NCI-H1436 (cell line): ENCODE measurements at regions not wholly inside any gene's neighbourhood (a gene's known extent, or its start where the extent isn't known, plus 50 kb on each side); places are given as distances from the start of the nearest gene placed in this dataset.

Experiments
- DNase-seq: peaks from one replicate; lab custom pipeline; 2025; lab: John Stamatoyannopoulos, UW

GRCh38 chr3:106175276-106175675 is 306.5 kb upstream of the CBLB start:
- DNase-seq = no peak

GRCh38 chr3:106176734-106177133 is 307.9 kb upstream of the CBLB start:
- DNase-seq = no peak

GRCh38 chr3:106182950-106183511 is 314.2 kb upstream of the CBLB start:
- DNase-seq = no peak

GRCh38 chr3:106183762-106184391 is 315.1 kb upstream of the CBLB start:
- peak; percentile 43 for DNase-seq

- DNase-seq = no peak
Observed at GRCh38 chr3:106184540-106185457, 316.0 kb upstream of the CBLB start.

GRCh38 chr3:106185949-106186348 is 317.1 kb upstream of the CBLB start:
- no peak for DNase-seq

GRCh38 chr3:106190296-106190695 is 321.5 kb upstream of the CBLB start:
- no peak for DNase-seq

GRCh38 chr3:106191211-106191610 is 322.4 kb upstream of the CBLB start:
- DNase-seq = no peak

GRCh38 chr3:106191913-106192312 is 323.1 kb upstream of the CBLB start:
- no peak for DNase-seq

- no peak for DNase-seq
Observed at GRCh38 chr3:106193876-106194275, 325.1 kb upstream of the CBLB start.

GRCh38 chr3:106194726-106195125 is 325.9 kb upstream of the CBLB start:
- DNase-seq = no peak

- no peak for DNase-seq
Observed at GRCh38 chr3:106197532-106198194, 328.9 kb upstream of the CBLB start.

- no peak for DNase-seq
Observed at GRCh38 chr3:106204160-106204868, 335.5 kb upstream of the CBLB start.

- DNase-seq = peak; percentile 35
Observed at GRCh38 chr3:106206146-106206545, 337.3 kb upstream of the CBLB start.

GRCh38 chr3:106206613-106207012 is 337.8 kb upstream of the CBLB start:
- no peak for DNase-seq

- DNase-seq = no peak
Observed at GRCh38 chr3:106208251-106208650, 339.4 kb upstream of the CBLB start.

- no peak for DNase-seq
Observed at GRCh38 chr3:106208967-106209366, 340.2 kb upstream of the CBLB start.

GRCh38 chr3:106209482-106209881 is 340.7 kb upstream of the CBLB start:
- no peak for DNase-seq

GRCh38 chr3:106210923-106211322 is 342.1 kb upstream of the CBLB start:
- no peak for DNase-seq

- DNase-seq = no peak
Observed at GRCh38 chr3:106212665-106213222, 343.9 kb upstream of the CBLB start.

GRCh38 chr3:106213954-106214353 is 345.1 kb upstream of the CBLB start:
- no peak for DNase-seq

GRCh38 chr3:106214641-106215040 is 345.8 kb upstream of the CBLB start:
- no peak for DNase-seq
